Body of pancreas (tissue), 4 donors: ENCODE measurements at regions not wholly inside any gene's neighbourhood (a gene's known extent, or its start where the extent isn't known, plus 50 kb on each side); places are given as distances from the start of the nearest gene placed in this dataset.

ENCODE experiments used
- CTCF ChIP-seq, 7 experiments: fragments of 450-650 bp in 4 of 7; fragments of 200-600 bp in 3 of 7; sonication (generic) in 3 of 7; IDR thresholded peaks; one replicate each; pipeline ENCODE4 v1.5.1; 2016 to 2019; ENCODE audit warnings: antibody characterized with exemption in 7 of 7
- POLR2A ChIP-seq, 3 donors: fragments of 450-650 bp; IDR thresholded peaks; one replicate each; pipeline ENCODE4 v1.6.1; 2016; ENCODE audit warnings: antibody characterized with exemption in 3 of 3, mild to moderate bottlenecking in 2 of 3

- no peak for TF ChIP-seq CTCF (IDR thresholded peaks at IDR 0.05)
- TF ChIP-seq POLR2A (IDR thresholded peaks at IDR 0.05), result no peak
Observed at GRCh38 chr3:35380196-35380595, 259.1 kb upstream of the ARPP21 start.
